ENCODE measurements at regions not wholly inside any gene's neighbourhood (a gene's known extent, or its start where the extent isn't known, plus 50 kb on each side); places are given as distances from the start of the nearest gene placed in this dataset.

- TF ChIP-seq CTCF (conservative IDR thresholded peaks at IDR 0.05; ENCODE audit: low read depth, low read length): no peak
- no peak for TF ChIP-seq EZH2 (IDR thresholded peaks at IDR 0.05; ENCODE audit: borderline replicate concordance, low read depth, low read length, poor library complexity, severe bottlenecking)
Observed at GRCh38 chr4:18930487-18930886, 908.9 kb upstream of the LCORL start.
